HEK293 (cell line): ENCODE measurements at regions not wholly inside any gene's neighbourhood (a gene's known extent, or its start where the extent isn't known, plus 50 kb on each side); places are given as distances from the start of the nearest gene placed in this dataset.

Experiments
- CTCF ChIA-PET: fragments of 350-600 bp; formaldehyde crosslinking; extraction: SDS; loops from one replicate; lab custom pipeline; 2021; ENCODE audit warnings: antibody characterized with exemption; lab: Yijun Ruan, JAX
- POLR2A ChIA-PET: fragments of 300-600 bp; formaldehyde crosslinking; extraction: SDS; loops from one replicate; lab custom pipeline; 2020; ENCODE audit warnings: antibody characterized with exemption, inconsistent platforms; lab: Yijun Ruan, JAX
- H3K27ac ChIP-seq: fragments of 200-500 bp; sonication (Bioruptor generic); 2 replicates; pipeline ENCODE4 v1.5.1; 2014; ENCODE audit warnings: low read depth, low read length, control low read depth, inconsistent platforms; ENCODE audit errors: extremely low read depth
- H3K36me3 ChIP-seq, 2 experiments: fragments of 200-500 bp in 1 of 2; sonication (Bioruptor generic) in 1 of 2; 1 replicate in 1 of 2; 2 replicates in 1 of 2; pipeline ENCODE4 v1.5.1; 2014 to 2017; ENCODE audit warnings: inconsistent platforms in 2 of 2, low read length in 2 of 2; ENCODE audit not compliant: control insufficient read depth in 2 of 2, insufficient read depth in 1 of 2
- H3K4me1 ChIP-seq: fragments of 200-500 bp; sonication (Bioruptor generic); 2 replicates; pipeline ENCODE4 v1.5.1; 2014; ENCODE audit warnings: mild to moderate bottlenecking, low read length, inconsistent platforms; ENCODE audit not compliant: control insufficient read depth, insufficient read depth
- H3K4me3 ChIP-seq: 2 replicates; pipeline ENCODE4 v1.5.1; 2011; ENCODE audit warnings: low read depth, mild to moderate bottlenecking, control low read depth, low read length, moderate library complexity
- H3K9me3 ChIP-seq: fragments of 200-500 bp; sonication (Bioruptor generic); 2 replicates; pipeline ENCODE4 v1.5.1; 2014; ENCODE audit warnings: low read depth, low read length, inconsistent platforms; ENCODE audit not compliant: control insufficient read depth, insufficient read depth
- BCL6B ChIP-seq: fragments of 450-650 bp; formaldehyde crosslinking; IDR thresholded peaks from 2 replicates; pipeline ENCODE4 v1.5.1; 2017; ENCODE audit warnings: missing biosample characterization, missing genetic modification characterization
- HOXD13 ChIP-seq: sonication (generic); formaldehyde crosslinking; IDR thresholded peaks from 2 replicates; pipeline ENCODE4 v1.8.0; 2022; ENCODE audit warnings: missing genetic modification reagents, borderline replicate concordance
- SP7 ChIP-seq: fragments of 450-650 bp; formaldehyde crosslinking; IDR thresholded peaks from 2 replicates; pipeline ENCODE4 v1.5.1; 2016; ENCODE audit warnings: missing biosample characterization, missing genetic modification characterization
- ZBTB6 ChIP-seq: fragments of 450-650 bp; formaldehyde crosslinking; IDR thresholded peaks from 2 replicates; pipeline ENCODE4 v1.5.1; 2017; ENCODE audit warnings: missing biosample characterization, missing genetic modification characterization
- ZEB2 ChIP-seq: fragments of 450-650 bp; formaldehyde crosslinking; IDR thresholded peaks from 2 replicates; pipeline ENCODE4 v1.5.1; 2016; ENCODE audit warnings: missing biosample characterization, missing genetic modification characterization
- ZNF10 ChIP-seq: fragments of 450-650 bp; formaldehyde crosslinking; IDR thresholded peaks from 2 replicates; pipeline ENCODE4 v1.5.1; 2017; ENCODE audit warnings: missing biosample characterization, missing genetic modification characterization
- ZNF121 ChIP-seq: fragments of 450-650 bp; formaldehyde crosslinking; IDR thresholded peaks from 2 replicates; pipeline ENCODE4 v1.5.1; 2016; ENCODE audit warnings: missing biosample characterization, missing genetic modification characterization
- ZNF148 ChIP-seq: fragments of 450-650 bp; formaldehyde crosslinking; IDR thresholded peaks from 2 replicates; pipeline ENCODE4 v1.5.0; 2017; ENCODE audit warnings: missing biosample characterization, missing genetic modification characterization, borderline replicate concordance
- ZNF157 ChIP-seq: fragments of 450-650 bp; formaldehyde crosslinking; IDR thresholded peaks from 2 replicates; pipeline ENCODE4 v1.5.1; 2016; ENCODE audit warnings: missing biosample characterization, missing genetic modification characterization
- ZNF18 ChIP-seq: fragments of 450-650 bp; formaldehyde crosslinking; IDR thresholded peaks from 2 replicates; pipeline ENCODE4 v1.5.1; 2016; ENCODE audit warnings: missing biosample characterization, missing genetic modification characterization
- ZNF24 ChIP-seq: fragments of 450-650 bp; formaldehyde crosslinking; IDR thresholded peaks from 2 replicates; pipeline ENCODE4 v1.5.1; 2016; ENCODE audit warnings: missing biosample characterization, missing genetic modification characterization
- ZNF449 ChIP-seq: fragments of 450-650 bp; formaldehyde crosslinking; IDR thresholded peaks from 2 replicates; pipeline ENCODE4 v1.5.1; 2017; ENCODE audit warnings: missing biosample characterization, mild to moderate bottlenecking, missing genetic modification characterization, moderate library complexity
- ZNF747 ChIP-seq: fragments of 450-650 bp; formaldehyde crosslinking; IDR thresholded peaks from 2 replicates; pipeline ENCODE4 v1.5.1; 2016; ENCODE audit warnings: missing biosample characterization, missing genetic modification characterization
- ZNF768 ChIP-seq: fragments of 450-650 bp; formaldehyde crosslinking; IDR thresholded peaks from 2 replicates; pipeline ENCODE4 v1.5.1; 2018; ENCODE audit warnings: missing biosample characterization, mild to moderate bottlenecking, missing genetic modification characterization
- ZNF785 ChIP-seq: fragments of 450-650 bp; formaldehyde crosslinking; IDR thresholded peaks from 2 replicates; pipeline ENCODE4 v1.5.1; 2016; ENCODE audit warnings: missing biosample characterization, missing genetic modification characterization
- ZSCAN16 ChIP-seq: fragments of 450-650 bp; formaldehyde crosslinking; IDR thresholded peaks from 2 replicates; pipeline ENCODE4 v1.5.1; 2016; ENCODE audit warnings: missing biosample characterization, missing genetic modification characterization

GRCh38 chr13:79663977-79664636 lies 183.2 kb downstream of the NDFIP2 start:
- Histone ChIP-seq H3K9me3 (no peaks in the 10 kb centered on the region), H3K27ac (no peak overlapping the region), H3K4me1 (no peaks in the 10 kb centered on the region), H3K36me3 (no peaks in the 10 kb centered on the region), H3K4me3 (no peak overlapping the region)
- ChIA-PET POLR2A (no interaction called here), CTCF (interaction anchor here (0.8 kb wide), 1 partner anchor 20 kb away, joined by 3 read pairs; no protein-coding TSS in a partner anchor)
- TF ChIP-seq ZNF747 (tag by site-specific recombination) = no peak
- TF ChIP-seq ZSCAN16 (tag by site-specific recombination) = no peak
- TF ChIP-seq HOXD13 (CRISPR knock-in tag) = no peak
- no peak for TF ChIP-seq ZNF157 (tag by site-specific recombination)
- no peak for TF ChIP-seq BCL6B (tag by site-specific recombination)
- no peak for TF ChIP-seq SP7 (tag by site-specific recombination)

GRCh38 chr13:79663435-79663834 lies 182.5 kb downstream of the NDFIP2 start:
- ChIA-PET CTCF (interaction anchor here (0.8 kb wide), 1 partner anchor 20 kb away, joined by 3 read pairs; no protein-coding TSS in a partner anchor), POLR2A (no interaction called here)
- Histone ChIP-seq H3K27ac (no peak overlapping the region), H3K4me3 (no peak overlapping the region), H3K9me3 (no peaks in the 10 kb centered on the region), H3K4me1 (no peaks in the 10 kb centered on the region), H3K36me3 (no peaks in the 10 kb centered on the region)
- no peak for TF ChIP-seq ZNF768 (tag by site-specific recombination)
- TF ChIP-seq ZNF24 (tag by site-specific recombination) = no peak
- TF ChIP-seq ZNF148 = no peak
- no peak for TF ChIP-seq ZNF785 (tag by site-specific recombination)
- TF ChIP-seq ZNF449 (tag by site-specific recombination) = no peak
- no peak for TF ChIP-seq ZNF121
- TF ChIP-seq ZEB2 (tag by site-specific recombination) = no peak

- POLR2A ChIA-PET = no interaction called here
- H3K36me3 ChIP-seq = no peaks in the 10 kb centered on the region
Observed at GRCh38 chr13:79662882-79663281, 181.9 kb downstream of the NDFIP2 start.

More at GRCh38 chr13:79662882-79663281, 181.9 kb downstream of the NDFIP2 start:
- Histone ChIP-seq H3K27ac (no peak overlapping the region), H3K4me1 (no peaks in the 10 kb centered on the region), H3K4me3 (no peak overlapping the region), H3K9me3 (no peaks in the 10 kb centered on the region)
- CTCF ChIA-PET = interaction anchor here (0.6 to 1.2 kb wide), 3 partner anchors 31 to 683 kb away, joined by 3 read pairs; no protein-coding TSS in a partner anchor
- TF ChIP-seq ZNF18 (tag by site-specific recombination) (no peak), ZNF10 (tag by site-specific recombination) (0 out of 2 replicates have a peak, but pooled peaks have one; percentile 57), ZBTB6 (tag by site-specific recombination) (no peak)
